CD4-positive, CD25-positive, alpha-beta regulatory T cell (primary cell): ENCODE measurements at regions not wholly inside any gene's neighbourhood (a gene's known extent, or its start where the extent isn't known, plus 50 kb on each side); places are given as distances from the start of the nearest gene placed in this dataset.
"Not testable (repeated sequence)": the region's sequence is repeated elsewhere in the genome, so short reads cannot be mapped to it uniquely, and the experiment has no call there.

ENCODE experiments used
- ATAC-seq, 2 donors: fragments of 150-1000 bp; cut with Tn5 transposase; one replicate each; pipeline ENCODE4 v1.10.0; 2021; ENCODE audit warnings: low read depth in 2 of 2, moderate number of reproducible peaks in 2 of 2, moderate library complexity in 1 of 2
- DNase-seq, 3 donors: peaks; one replicate each; pipeline versions ENCODE4 v3.0.0 to v3.0.0-alpha.2; 2012 to 2022; ENCODE audit warnings: mixed read lengths in 1 of 3
- H3K27ac ChIP-seq: one replicate; pipeline ENCODE4 v1.7.0; 2013; ENCODE audit warnings: mild to moderate bottlenecking, low read length; ENCODE audit not compliant: insufficient read depth, poor library complexity, severe bottlenecking
- H3K27me3 ChIP-seq: one replicate; pipeline ENCODE4 v1.7.0; 2013; ENCODE audit warnings: low read length; ENCODE audit not compliant: control insufficient read depth, insufficient read depth
- H3K36me3 ChIP-seq: one replicate; pipeline ENCODE4 v1.7.0; 2013; ENCODE audit warnings: mild to moderate bottlenecking, low read length, moderate library complexity; ENCODE audit not compliant: control insufficient read depth, insufficient read depth
- H3K4me1 ChIP-seq: 2 replicates; pipeline ENCODE4 v1.7.0; 2013; ENCODE audit warnings: mild to moderate bottlenecking, low read length; ENCODE audit not compliant: insufficient read depth, control insufficient read depth, poor library complexity, severe bottlenecking
- H3K4me3 ChIP-seq: one replicate; pipeline ENCODE4 v1.7.0; 2013; ENCODE audit warnings: low read depth, mild to moderate bottlenecking, low read length, moderate library complexity
- H3K9me3 ChIP-seq, 2 experiments: 1 replicate in 1 of 2; 2 replicates in 1 of 2; pipeline ENCODE4 v1.7.0; 2013; ENCODE audit warnings: low read length in 2 of 2, mild to moderate bottlenecking in 1 of 2, moderate library complexity in 1 of 2; ENCODE audit not compliant: control insufficient read depth in 2 of 2
- H3K27ac Mint-ChIP-seq, 3 donors: one replicate each; pipeline ENCODE4 v1.8.0; 2020 to 2022; ENCODE audit warnings: mild to moderate bottlenecking in 3 of 3, mixed read lengths in 3 of 3, moderate library complexity in 2 of 3
- H3K27me3 Mint-ChIP-seq: one replicate; pipeline ENCODE4 v1.8.0; 2022; ENCODE audit warnings: mild to moderate bottlenecking, mixed read lengths
- H3K36me3 Mint-ChIP-seq: one replicate; pipeline ENCODE4 v1.8.0; 2020; ENCODE audit warnings: mixed read lengths
- H3K4me1 Mint-ChIP-seq, 4 donors: one replicate each; pipeline ENCODE4 v1.8.0; 2020 to 2022; ENCODE audit warnings: mixed read lengths in 4 of 4, mild to moderate bottlenecking in 1 of 4
- H3K4me3 Mint-ChIP-seq, 4 donors: one replicate each; pipeline ENCODE4 v1.8.0; 2020 to 2022; ENCODE audit warnings: mild to moderate bottlenecking in 4 of 4, mixed read lengths in 4 of 4, moderate library complexity in 3 of 4
- H3K9me3 Mint-ChIP-seq, 7 donors: one replicate each; pipeline ENCODE4 v1.8.0; 2020 to 2022; ENCODE audit warnings: mixed read lengths in 7 of 7, mild to moderate bottlenecking in 3 of 7, moderate library complexity in 2 of 7

GRCh38 chr2:91974401-91975129 is 2896.7 kb upstream of the TEKT4 start:
- H3K27me3 Mint-ChIP-seq, result no peaks in the 10 kb centered on the region
- no peak overlapping the region for H3K4me3 Mint-ChIP-seq
- no peaks in the 10 kb centered on the region for H3K9me3 ChIP-seq
- no peak for ATAC-seq
- H3K9me3 Mint-ChIP-seq, result peaks cover 0 to 5% (median 1%) of the 10 kb centered on the region in 7 donors
- no peaks in the 10 kb centered on the region for H3K27me3 ChIP-seq
- no peaks in the 10 kb centered on the region for H3K36me3 ChIP-seq
- no peak overlapping the region for H3K4me3 ChIP-seq
- H3K4me1 ChIP-seq, result no peaks in the 10 kb centered on the region
- H3K4me1 Mint-ChIP-seq, result no peaks in the 10 kb centered on the region
- no peak overlapping the region for H3K27ac Mint-ChIP-seq
- no peaks in the 10 kb centered on the region for H3K36me3 Mint-ChIP-seq
- H3K27ac ChIP-seq, result no peak overlapping the region
- no peak for DNase-seq

- H3K4me1 ChIP-seq, result no peaks in the 10 kb centered on the region
- ATAC-seq, result no peak
- Mint-ChIP-seq H3K9me3 (peaks cover 0 to 5% (median 1%) of the 10 kb centered on the region in 7 donors), H3K4me3 (no peak overlapping the region), H3K36me3 (no peaks in the 10 kb centered on the region), H3K4me1 (no peaks in the 10 kb centered on the region), H3K27me3 (no peaks in the 10 kb centered on the region), H3K27ac (no peak overlapping the region)
- H3K27ac ChIP-seq, result no peak overlapping the region
- H3K27me3 ChIP-seq, result no peaks in the 10 kb centered on the region
- H3K4me3 ChIP-seq, result no peak overlapping the region
- H3K9me3 ChIP-seq, result no peaks in the 10 kb centered on the region
- no peak for DNase-seq
- H3K36me3 ChIP-seq, result no peaks in the 10 kb centered on the region
Observed at GRCh38 chr2:91975130-91975491, 2896.1 kb upstream of the TEKT4 start.

GRCh38 chr2:91981016-91981668 is 2890.1 kb upstream of the TEKT4 start:
- DNase-seq, H3K4me1 Mint-ChIP-seq, H3K27ac ChIP-seq, H3K4me1 ChIP-seq, H3K36me3 Mint-ChIP-seq, H3K9me3 Mint-ChIP-seq, ATAC-seq, H3K27me3 Mint-ChIP-seq, H3K4me3 Mint-ChIP-seq, H3K27ac Mint-ChIP-seq, H3K27me3 ChIP-seq, H3K4me3 ChIP-seq, H3K36me3 ChIP-seq, H3K9me3 ChIP-seq: not testable (repeated sequence)

GRCh38 chr2:91981669-91982020 is 2889.6 kb upstream of the TEKT4 start:
- not testable (repeated sequence) for H3K27ac Mint-ChIP-seq, DNase-seq, H3K9me3 Mint-ChIP-seq, H3K4me1 Mint-ChIP-seq, H3K9me3 ChIP-seq, H3K36me3 Mint-ChIP-seq, H3K4me1 ChIP-seq, H3K27me3 Mint-ChIP-seq, ATAC-seq, H3K4me3 Mint-ChIP-seq, H3K27me3 ChIP-seq, H3K4me3 ChIP-seq, H3K36me3 ChIP-seq, H3K27ac ChIP-seq

GRCh38 chr2:91982217-91982616 is 2889.0 kb upstream of the TEKT4 start:
- not testable (repeated sequence) for H3K36me3 Mint-ChIP-seq, H3K27me3 ChIP-seq, H3K27ac Mint-ChIP-seq, DNase-seq, H3K36me3 ChIP-seq, H3K9me3 Mint-ChIP-seq, H3K4me1 ChIP-seq, H3K4me3 Mint-ChIP-seq, H3K27me3 Mint-ChIP-seq, H3K27ac ChIP-seq, H3K4me3 ChIP-seq, ATAC-seq, H3K4me1 Mint-ChIP-seq, H3K9me3 ChIP-seq

- not testable (repeated sequence) for H3K4me1 ChIP-seq, H3K27me3 ChIP-seq, H3K4me3 ChIP-seq, H3K36me3 Mint-ChIP-seq, DNase-seq, H3K9me3 ChIP-seq, H3K27ac ChIP-seq, ATAC-seq, H3K9me3 Mint-ChIP-seq, H3K27me3 Mint-ChIP-seq, H3K27ac Mint-ChIP-seq, H3K4me3 Mint-ChIP-seq, H3K4me1 Mint-ChIP-seq, H3K36me3 ChIP-seq
Observed at GRCh38 chr2:91983257-91983656, 2888.0 kb upstream of the TEKT4 start.

- not testable (repeated sequence) for H3K4me1 ChIP-seq, H3K27ac Mint-ChIP-seq, H3K27me3 Mint-ChIP-seq, H3K27me3 ChIP-seq, H3K9me3 Mint-ChIP-seq, H3K9me3 ChIP-seq, H3K36me3 ChIP-seq, H3K4me3 Mint-ChIP-seq, ATAC-seq, H3K4me1 Mint-ChIP-seq, H3K4me3 ChIP-seq, DNase-seq, H3K36me3 Mint-ChIP-seq, H3K27ac ChIP-seq
Observed at GRCh38 chr2:91983696-91984095, 2887.5 kb upstream of the TEKT4 start.

GRCh38 chr2:91984107-91984506 is 2887.1 kb upstream of the TEKT4 start:
- not testable (repeated sequence) for H3K27ac ChIP-seq, H3K36me3 ChIP-seq, H3K4me3 Mint-ChIP-seq, ATAC-seq, H3K27ac Mint-ChIP-seq, DNase-seq, H3K9me3 Mint-ChIP-seq, H3K4me3 ChIP-seq, H3K36me3 Mint-ChIP-seq, H3K27me3 Mint-ChIP-seq, H3K4me1 ChIP-seq, H3K4me1 Mint-ChIP-seq, H3K9me3 ChIP-seq, H3K27me3 ChIP-seq
